ENCODE measurements at regions not wholly inside any gene's neighbourhood (a gene's known extent, or its start where the extent isn't known, plus 50 kb on each side); places are given as distances from the start of the nearest gene placed in this dataset.

GRCh38 chr5:120402606-120403005 is 61.5 kb upstream of the PRR16 start:
- no CpG with 5 or more reads among the region's 2 CpGs for WGBS, 2 experiments (ENCODE audit: extremely low coverage in 2 of 2, insufficient read length in 1 of 2)

More at GRCh38 chr5:120402606-120403005, 61.5 kb upstream of the PRR16 start:
- H3K27ac ChIP-seq (ENCODE audit: insufficient read depth, low read length), result no peak overlapping the region
- no peak overlapping the region for H2AK5ac ChIP-seq (ENCODE audit: low read depth, low read length)
- no peak overlapping the region for H2BK5ac ChIP-seq (ENCODE audit: low read depth, low read length, poor library complexity, severe bottlenecking)
- no peaks in the 10 kb centered on the region for H4K20me1 ChIP-seq (ENCODE audit: insufficient read depth, low read length)
- ATAC-seq (ENCODE audit: low read depth), result no peak
- H3K18ac ChIP-seq (ENCODE audit: low read depth, low read length), result no peak overlapping the region
- H4K5ac ChIP-seq (ENCODE audit: low read depth, low read length), result no peak overlapping the region
- H3K4me2 ChIP-seq (ENCODE audit: low read depth, low read length), result no peak overlapping the region
- no peak overlapping the region for H4K8ac ChIP-seq (ENCODE audit: low read depth in 2 of 2, low read length in 2 of 2)
- H3K9me3 ChIP-seq (ENCODE audit: control insufficient read depth, insufficient read depth, low read length), result peaks cover 6% of the 10 kb centered on the region; the same call in 1 of the 2 replicates
- no peak overlapping the region for H4K91ac ChIP-seq (ENCODE audit: insufficient read depth, low read depth, low read length)
- no peak overlapping the region for H2AK9ac ChIP-seq (replicated peaks; ENCODE audit: low read depth, low read length, poor library complexity)
- no peak overlapping the region for H2AFZ ChIP-seq (replicated peaks; ENCODE audit: low read length, poor library complexity)
- dilution Hi-C loops (cut with HindIII; ENCODE audit: low sequenced_read_pairs, unreplicated experiment), result no loop called here
- intact Hi-C loops (cut with micrococcal nuclease), result no loop called here
- H3K27me3 ChIP-seq (ENCODE audit: control insufficient read depth, insufficient read depth, low read length), result no peaks in the 10 kb centered on the region
- H3K4me3 ChIP-seq (ENCODE audit: insufficient read depth, low read depth, low read length), result no peak overlapping the region
- H3K4ac ChIP-seq (ENCODE audit: low read depth, low read length), result no peak overlapping the region
- H2BK120ac ChIP-seq (ENCODE audit: low read depth, low read length), result no peak overlapping the region
- H3K36me3 ChIP-seq (ENCODE audit: control insufficient read depth, insufficient read depth, low read length), result no peaks in the 10 kb centered on the region
- H3K9me1 ChIP-seq (ENCODE audit: insufficient read depth, low read length), result no peaks in the 10 kb centered on the region; the same call in 1 of the 2 replicates
- no peak overlapping the region for H3K9ac ChIP-seq (ENCODE audit: low read depth, low read length)
- in situ Hi-C loops (cut with MboI; ENCODE audit: low sequenced_read_pairs), result no loop called here
- H3K14ac ChIP-seq (replicated peaks; ENCODE audit: low read depth, low read length), result no peak overlapping the region
- TF ChIP-seq CEBPB (IDR thresholded peaks at IDR 0.05; ENCODE audit: low read depth, low read length), result no peak
- no peak for TF ChIP-seq BHLHE40 (IDR thresholded peaks at IDR 0.05; ENCODE audit: low read depth, low read length)
- no peak for TF ChIP-seq POLR2A (IDR thresholded peaks at IDR 0.05; ENCODE audit: low read depth, low read length)
- TF ChIP-seq MAFK (IDR thresholded peaks at IDR 0.05; ENCODE audit: low read depth, low read length), result peak; percentile 48
- no peak for TF ChIP-seq ELK1 (IDR thresholded peaks at IDR 0.05; ENCODE audit: borderline replicate concordance, low read depth, low read length)
- no peak for TF ChIP-seq FOS (IDR thresholded peaks at IDR 0.05; ENCODE audit: low read depth, low read length)
- no peak for TF ChIP-seq RAD21 (IDR thresholded peaks at IDR 0.05; ENCODE audit: low read length)
- TF ChIP-seq NFE2L2 (IDR thresholded peaks at IDR 0.05; ENCODE audit: low read depth, low read length), result no peak
- CTCF ChIA-PET, result no interaction called here
- H2BK15ac ChIP-seq (ENCODE audit: low read depth, low read length), result no peak overlapping the region
- H3K56ac ChIP-seq (ENCODE audit: extremely low read depth, insufficient read depth, low read length), result no peak overlapping the region
- H3K23ac ChIP-seq (ENCODE audit: low read depth, low read length), result no peak overlapping the region
- no peak for DNase-seq
- no peak overlapping the region for H2BK20ac ChIP-seq (ENCODE audit: low read depth, low read length)
- POLR2A ChIA-PET (ENCODE audit: unreplicated experiment), result no interaction called here
- BruUV-seq (replicated peaks), result no TSS peak
- no peaks in the 10 kb centered on the region for H3K79me1 ChIP-seq (ENCODE audit: low read depth in 1 of 2, low read length in 2 of 2)
- peaks cover 3% of the 10 kb centered on the region; the same call in 1 of the 2 replicates for H3K4me1 ChIP-seq (ENCODE audit: control insufficient read depth, insufficient read depth, low read length)
